Neural crest cell (in vitro differentiated cells): ENCODE measurements at regions not wholly inside any gene's neighbourhood (a gene's known extent, or its start where the extent isn't known, plus 50 kb on each side); places are given as distances from the start of the nearest gene placed in this dataset.

Experiments used
- DNase-seq: peaks from one replicate; pipeline ENCODE4 v3.0.0; 2021; ENCODE audit warnings: low read depth, mixed read lengths, low spot score
- H3K27ac Mint-ChIP-seq: one replicate; pipeline ENCODE4 v1.8.0; 2021; ENCODE audit warnings: mild to moderate bottlenecking, mixed read lengths; ENCODE audit not compliant: unreplicated experiment
- H3K27me3 Mint-ChIP-seq: 2 replicates; pipeline ENCODE4 v1.8.0; 2021; ENCODE audit warnings: low read depth, mild to moderate bottlenecking, mixed read lengths
- H3K36me3 Mint-ChIP-seq: 2 replicates; pipeline ENCODE4 v1.8.0; 2021; ENCODE audit warnings: low read depth, mild to moderate bottlenecking, mixed read lengths
- H3K4me1 Mint-ChIP-seq: 2 replicates; pipeline ENCODE4 v1.8.0; 2021; ENCODE audit warnings: mixed read lengths
- H3K4me3 Mint-ChIP-seq: one replicate; pipeline ENCODE4 v1.8.0; 2021; ENCODE audit warnings: mild to moderate bottlenecking, mixed read lengths
- H3K9me3 Mint-ChIP-seq: 2 replicates; pipeline ENCODE4 v1.8.0; 2021; ENCODE audit warnings: mixed read lengths
- TF ChIP-seq, protein P1 (sequence below): fragments of 200-600 bp; sonication (generic); conservative IDR thresholded peaks from 2 replicates; pipeline ENCODE4 v1.5.0; 2021; ENCODE audit warnings: antibody characterized with exemption, mild to moderate bottlenecking

DNA sequence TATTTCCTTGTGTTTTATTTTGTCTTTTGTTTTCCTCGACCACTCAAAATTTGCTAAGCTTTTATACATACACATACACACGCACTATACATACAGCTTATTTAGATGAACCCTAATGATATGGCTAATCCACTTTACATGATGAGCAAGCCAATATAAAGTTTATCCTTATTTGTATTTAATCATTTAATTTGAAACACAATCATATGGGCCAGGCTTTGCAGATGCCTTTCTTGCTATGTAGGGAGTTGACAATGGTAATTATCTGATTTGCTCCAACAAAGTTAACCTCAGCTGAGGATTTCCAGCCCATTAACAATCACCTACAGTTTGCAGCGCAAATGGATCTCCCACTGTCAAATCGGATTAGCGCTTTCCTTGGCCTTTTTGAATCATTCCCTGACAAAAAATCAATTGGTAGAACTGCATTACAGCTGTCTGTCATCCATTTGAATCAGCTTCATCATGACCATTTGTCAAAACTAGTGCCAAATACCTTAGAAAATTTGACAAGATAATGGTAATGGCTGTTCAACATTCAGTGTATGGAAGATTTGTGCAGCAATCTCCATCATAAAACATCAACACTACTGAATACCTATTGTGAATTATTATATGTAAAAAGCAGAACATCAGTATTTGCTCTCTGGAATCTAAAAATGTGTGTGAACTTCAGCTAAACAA is 352.6 kb downstream of the MRPL39 start:
- no peak for DNase-seq
- H3K27ac Mint-ChIP-seq, result no peak overlapping the region
- H3K9me3 Mint-ChIP-seq, result peaks cover 6% of the 10 kb centered on the region

DNA sequence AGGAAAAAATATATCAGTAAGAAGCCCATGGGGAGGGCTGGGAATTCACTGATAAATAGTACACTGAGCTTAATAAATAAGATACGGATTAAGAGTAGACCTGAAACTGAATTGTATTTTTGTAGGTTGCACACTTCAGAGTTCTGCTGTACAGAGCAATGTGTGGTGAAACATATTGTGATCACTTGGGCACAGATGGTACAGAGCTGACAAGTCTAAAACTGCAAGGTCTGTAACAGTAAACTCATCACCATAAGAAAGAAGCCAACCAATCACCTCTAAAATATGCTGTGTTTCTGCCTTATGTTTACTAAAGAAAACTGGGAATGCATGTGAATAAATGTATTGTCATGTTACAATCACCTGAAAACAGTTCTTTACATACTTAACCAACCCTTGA is 360.7 kb downstream of the MRPL39 start:
- Mint-ChIP-seq H3K36me3 (no peaks in the 10 kb centered on the region), H3K27ac (no peak overlapping the region), H3K9me3 (no peaks in the 10 kb centered on the region), H3K4me3 (no peak overlapping the region), H3K4me1 (no peaks in the 10 kb centered on the region), H3K27me3 (no peaks in the 10 kb centered on the region)
- TF ChIP-seq, protein P1, sequence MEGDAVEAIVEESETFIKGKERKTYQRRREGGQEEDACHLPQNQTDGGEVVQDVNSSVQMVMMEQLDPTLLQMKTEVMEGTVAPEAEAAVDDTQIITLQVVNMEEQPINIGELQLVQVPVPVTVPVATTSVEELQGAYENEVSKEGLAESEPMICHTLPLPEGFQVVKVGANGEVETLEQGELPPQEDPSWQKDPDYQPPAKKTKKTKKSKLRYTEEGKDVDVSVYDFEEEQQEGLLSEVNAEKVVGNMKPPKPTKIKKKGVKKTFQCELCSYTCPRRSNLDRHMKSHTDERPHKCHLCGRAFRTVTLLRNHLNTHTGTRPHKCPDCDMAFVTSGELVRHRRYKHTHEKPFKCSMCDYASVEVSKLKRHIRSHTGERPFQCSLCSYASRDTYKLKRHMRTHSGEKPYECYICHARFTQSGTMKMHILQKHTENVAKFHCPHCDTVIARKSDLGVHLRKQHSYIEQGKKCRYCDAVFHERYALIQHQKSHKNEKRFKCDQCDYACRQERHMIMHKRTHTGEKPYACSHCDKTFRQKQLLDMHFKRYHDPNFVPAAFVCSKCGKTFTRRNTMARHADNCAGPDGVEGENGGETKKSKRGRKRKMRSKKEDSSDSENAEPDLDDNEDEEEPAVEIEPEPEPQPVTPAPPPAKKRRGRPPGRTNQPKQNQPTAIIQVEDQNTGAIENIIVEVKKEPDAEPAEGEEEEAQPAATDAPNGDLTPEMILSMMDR, result no peak
- DNase-seq, result no peak

More for the DNA sequence above, 352.6 kb downstream of the MRPL39 start:
- H3K36me3 Mint-ChIP-seq, result no peaks in the 10 kb centered on the region
- no peaks in the 10 kb centered on the region for H3K4me1 Mint-ChIP-seq
- H3K4me3 Mint-ChIP-seq, result no peak overlapping the region
- TF ChIP-seq, protein P1, result no peak
- no peaks in the 10 kb centered on the region for H3K27me3 Mint-ChIP-seq

DNA sequence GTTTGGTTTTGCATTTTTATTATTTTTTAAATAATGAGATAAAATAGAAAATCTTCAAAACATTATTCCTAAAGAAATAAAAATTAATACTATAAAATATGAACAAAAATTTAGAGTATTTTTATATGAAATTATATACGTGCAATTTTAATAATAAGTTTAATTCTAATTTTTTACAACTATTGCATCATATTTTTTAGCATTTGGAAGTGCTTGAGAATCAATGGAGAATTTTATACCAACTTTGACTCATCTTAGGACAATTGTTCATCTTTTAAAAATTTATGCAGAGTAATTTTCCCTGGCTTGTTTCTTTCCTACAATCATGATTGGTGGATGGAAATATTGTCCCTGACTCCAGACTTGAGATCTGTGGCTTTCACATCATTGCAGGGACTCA is 362.5 kb downstream of the MRPL39 start:
- no peaks in the 10 kb centered on the region for H3K4me1 Mint-ChIP-seq
- no peak overlapping the region for H3K4me3 Mint-ChIP-seq
- H3K27me3 Mint-ChIP-seq, result no peaks in the 10 kb centered on the region
- no peak for DNase-seq
- H3K36me3 Mint-ChIP-seq, result no peaks in the 10 kb centered on the region
- H3K27ac Mint-ChIP-seq, result no peak overlapping the region
- H3K9me3 Mint-ChIP-seq, result peaks cover 2% of the 10 kb centered on the region
- TF ChIP-seq, protein P1, result no peak

DNA sequence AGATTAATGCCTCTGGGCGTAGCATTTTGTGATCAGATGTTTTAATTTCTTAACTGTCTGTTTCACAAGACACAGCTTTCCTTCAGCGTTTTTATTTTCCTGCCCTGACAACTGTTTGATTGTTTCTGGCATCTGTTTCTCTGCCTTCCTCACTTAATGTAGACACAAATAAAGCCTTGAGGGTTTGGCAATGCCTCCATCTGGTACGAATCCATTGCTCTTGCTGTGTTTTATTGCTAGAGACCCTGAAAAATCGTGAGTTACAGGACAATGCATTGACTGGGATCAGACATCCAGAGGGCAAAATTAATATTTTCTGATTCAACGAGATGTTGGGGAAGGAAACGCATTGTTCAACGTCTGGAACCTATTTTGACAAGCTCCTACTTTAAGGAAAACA is 363.5 kb downstream of the MRPL39 start:
- H3K27me3 Mint-ChIP-seq, result no peaks in the 10 kb centered on the region
- no peak overlapping the region for H3K4me3 Mint-ChIP-seq
- H3K27ac Mint-ChIP-seq, result no peak overlapping the region
- TF ChIP-seq, protein P1, result no peak
- H3K4me1 Mint-ChIP-seq, result no peaks in the 10 kb centered on the region
- no peak for DNase-seq
- peaks cover 2% of the 10 kb centered on the region for H3K9me3 Mint-ChIP-seq
- H3K36me3 Mint-ChIP-seq, result no peaks in the 10 kb centered on the region

DNA sequence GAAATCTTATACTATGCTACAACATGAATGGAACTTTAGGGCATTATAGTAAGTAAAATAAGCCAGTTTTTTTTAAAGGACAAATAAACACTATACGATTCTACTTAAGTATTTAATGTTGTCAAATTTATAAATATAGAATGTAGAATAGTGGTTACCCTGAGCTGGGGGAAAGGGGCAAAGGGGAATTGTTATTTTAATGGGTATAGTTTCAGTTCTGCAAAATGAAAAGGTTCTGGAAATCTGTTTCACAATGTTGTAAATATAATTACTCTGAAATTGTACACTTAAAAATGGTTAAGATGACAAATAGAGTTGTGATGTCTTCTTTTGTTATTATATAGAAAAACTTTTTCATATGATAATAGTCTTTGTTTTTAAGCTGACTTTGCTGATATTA is 366.3 kb downstream of the MRPL39 start:
- H3K9me3 Mint-ChIP-seq, result peaks cover 5% of the 10 kb centered on the region
- no peak overlapping the region for H3K4me3 Mint-ChIP-seq
- TF ChIP-seq, protein P1, result no peak
- H3K27me3 Mint-ChIP-seq, result no peaks in the 10 kb centered on the region
- no peaks in the 10 kb centered on the region for H3K4me1 Mint-ChIP-seq
- no peak for DNase-seq
- H3K27ac Mint-ChIP-seq, result no peak overlapping the region
- no peaks in the 10 kb centered on the region for H3K36me3 Mint-ChIP-seq
